ENCODE measurements at regions not wholly inside any gene's neighbourhood (a gene's known extent, or its start where the extent isn't known, plus 50 kb on each side); places are given as distances from the start of the nearest gene placed in this dataset.

GRCh38 chr6:170459451-170459850, 93.7 kb downstream of the PSMB1 start:
- peaks cover 46% of the 10 kb centered on the region for H3K27me3 Mint-ChIP-seq
- H3K36me3 Mint-ChIP-seq, result no peaks in the 10 kb centered on the region
- H3K27ac Mint-ChIP-seq, result no peak overlapping the region
- no peaks in the 10 kb centered on the region for H3K9me3 Mint-ChIP-seq
- H3K4me3 Mint-ChIP-seq, result peak overlapping the region; percentile 50
- H3K4me1 Mint-ChIP-seq, result peaks cover 11% of the 10 kb centered on the region
- peak; percentile 66 for ATAC-seq

- no peaks in the 10 kb centered on the region for H3K36me3 Mint-ChIP-seq
- peaks cover 28% of the 10 kb centered on the region for H3K27me3 Mint-ChIP-seq
- H3K4me1 Mint-ChIP-seq, result peaks cover 11% of the 10 kb centered on the region
- ATAC-seq, result no peak
- no peak overlapping the region for H3K4me3 Mint-ChIP-seq
- H3K27ac Mint-ChIP-seq, result no peak overlapping the region
- H3K9me3 Mint-ChIP-seq, result peaks cover 4% of the 10 kb centered on the region
These were observed 96.0 kb downstream of the PSMB1 start for GRCh38 chr6:170456886-170457698.
